Mesothelial cell of epicardium (in vitro differentiated cells): ENCODE measurements at regions not wholly inside any gene's neighbourhood (a gene's known extent, or its start where the extent isn't known, plus 50 kb on each side); places are given as distances from the start of the nearest gene placed in this dataset.

Experiments
- DNase-seq, 2 experiments: peaks; one replicate each; pipeline ENCODE4 v3.0.0; 2021; ENCODE audit warnings: low spot score in 2 of 2; ENCODE audit not compliant: unreplicated experiment in 2 of 2
- H3K27ac Mint-ChIP-seq: 2 replicates; pipeline ENCODE4 v1.8.0; 2021; ENCODE audit warnings: mixed read lengths
- H3K27me3 Mint-ChIP-seq: 2 replicates; pipeline ENCODE4 v1.8.0; 2021; ENCODE audit warnings: low read depth, mixed read lengths
- H3K36me3 Mint-ChIP-seq: 2 replicates; pipeline ENCODE4 v1.8.0; 2021; ENCODE audit warnings: mixed read lengths
- H3K4me1 Mint-ChIP-seq: 2 replicates; pipeline ENCODE4 v1.8.0; 2021; ENCODE audit warnings: mixed read lengths
- H3K4me3 Mint-ChIP-seq: 2 replicates; pipeline ENCODE4 v1.8.0; 2021; ENCODE audit warnings: mild to moderate bottlenecking, moderate library complexity, mixed read lengths
- H3K9me3 Mint-ChIP-seq: 2 replicates; pipeline ENCODE4 v1.8.0; 2021; ENCODE audit warnings: mixed read lengths
- TF ChIP-seq, protein P1 (sequence below): fragments of 200-600 bp; sonication (generic); IDR thresholded peaks from one replicate; pipeline ENCODE4 v1.5.0; 2021; ENCODE audit warnings: antibody characterized with exemption; ENCODE audit not compliant: unreplicated experiment

GRCh38 chr12:59186451-59186850, 266.1 kb upstream of the LRIG3 start:
- no peaks in the 10 kb centered on the region for H3K36me3 Mint-ChIP-seq
- TF ChIP-seq, protein P1, sequence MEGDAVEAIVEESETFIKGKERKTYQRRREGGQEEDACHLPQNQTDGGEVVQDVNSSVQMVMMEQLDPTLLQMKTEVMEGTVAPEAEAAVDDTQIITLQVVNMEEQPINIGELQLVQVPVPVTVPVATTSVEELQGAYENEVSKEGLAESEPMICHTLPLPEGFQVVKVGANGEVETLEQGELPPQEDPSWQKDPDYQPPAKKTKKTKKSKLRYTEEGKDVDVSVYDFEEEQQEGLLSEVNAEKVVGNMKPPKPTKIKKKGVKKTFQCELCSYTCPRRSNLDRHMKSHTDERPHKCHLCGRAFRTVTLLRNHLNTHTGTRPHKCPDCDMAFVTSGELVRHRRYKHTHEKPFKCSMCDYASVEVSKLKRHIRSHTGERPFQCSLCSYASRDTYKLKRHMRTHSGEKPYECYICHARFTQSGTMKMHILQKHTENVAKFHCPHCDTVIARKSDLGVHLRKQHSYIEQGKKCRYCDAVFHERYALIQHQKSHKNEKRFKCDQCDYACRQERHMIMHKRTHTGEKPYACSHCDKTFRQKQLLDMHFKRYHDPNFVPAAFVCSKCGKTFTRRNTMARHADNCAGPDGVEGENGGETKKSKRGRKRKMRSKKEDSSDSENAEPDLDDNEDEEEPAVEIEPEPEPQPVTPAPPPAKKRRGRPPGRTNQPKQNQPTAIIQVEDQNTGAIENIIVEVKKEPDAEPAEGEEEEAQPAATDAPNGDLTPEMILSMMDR, result no peak
- no peaks in the 10 kb centered on the region for H3K4me1 Mint-ChIP-seq
- H3K27me3 Mint-ChIP-seq, result peaks cover 4% of the 10 kb centered on the region
- H3K9me3 Mint-ChIP-seq, result no peaks in the 10 kb centered on the region
- no peak overlapping the region for H3K4me3 Mint-ChIP-seq
- no peak for DNase-seq
- no peak overlapping the region for H3K27ac Mint-ChIP-seq

DNA sequence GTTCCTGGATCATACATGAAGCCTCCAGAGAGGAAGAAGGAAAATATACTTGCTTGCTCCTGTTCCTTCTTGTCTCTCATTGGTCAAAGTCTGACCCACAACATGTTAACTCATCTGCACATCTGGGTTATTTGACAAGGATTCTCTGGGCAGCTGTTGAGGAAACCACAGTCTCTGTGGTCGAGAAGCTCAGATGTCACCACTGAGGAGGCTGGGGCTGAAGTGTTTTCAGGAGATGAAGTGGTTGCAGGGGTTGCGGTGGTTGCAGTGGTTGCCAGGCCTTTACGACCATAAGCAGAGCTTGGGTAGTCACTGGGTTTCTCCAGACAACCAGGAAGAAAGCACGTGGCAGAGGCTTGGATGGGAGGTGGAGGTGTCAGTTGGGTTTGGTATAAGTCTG, 265.0 kb upstream of the LRIG3 start:
- no peak overlapping the region for H3K4me3 Mint-ChIP-seq
- no peak overlapping the region for H3K27ac Mint-ChIP-seq
- no peaks in the 10 kb centered on the region for H3K9me3 Mint-ChIP-seq
- H3K4me1 Mint-ChIP-seq, result no peaks in the 10 kb centered on the region
- H3K27me3 Mint-ChIP-seq, result peaks cover 4% of the 10 kb centered on the region
- TF ChIP-seq, protein P1, result no peak
- no peaks in the 10 kb centered on the region for H3K36me3 Mint-ChIP-seq
- no peak for DNase-seq

- Mint-ChIP-seq H3K27ac (no peak overlapping the region), H3K27me3 (peaks cover 7% of the 10 kb centered on the region), H3K4me3 (no peak overlapping the region), H3K36me3 (no peaks in the 10 kb centered on the region), H3K4me1 (no peaks in the 10 kb centered on the region), H3K9me3 (no peaks in the 10 kb centered on the region)
- no peak for DNase-seq
- TF ChIP-seq, protein P1, result no peak
Measured at GRCh38 chr12:59182658-59183455, 262.6 kb upstream of the LRIG3 start.

- Mint-ChIP-seq H3K27ac (no peak overlapping the region), H3K36me3 (no peaks in the 10 kb centered on the region), H3K9me3 (peaks cover 3% of the 10 kb centered on the region), H3K27me3 (peaks cover 7% of the 10 kb centered on the region), H3K4me1 (no peaks in the 10 kb centered on the region), H3K4me3 (no peak overlapping the region)
- TF ChIP-seq, protein P1, result no peak
- DNase-seq, result no peak
Measured at GRCh38 chr12:59182191-59182590, 261.9 kb upstream of the LRIG3 start.

- no peak overlapping the region for H3K27ac Mint-ChIP-seq
- H3K27me3 Mint-ChIP-seq, result peaks cover 7% of the 10 kb centered on the region
- no peak for DNase-seq
- peaks cover 5% of the 10 kb centered on the region for H3K9me3 Mint-ChIP-seq
- no peaks in the 10 kb centered on the region for H3K4me1 Mint-ChIP-seq
- TF ChIP-seq, protein P1, result no peak
- no peaks in the 10 kb centered on the region for H3K36me3 Mint-ChIP-seq
- H3K4me3 Mint-ChIP-seq, result no peak overlapping the region
Measured at GRCh38 chr12:59181196-59181777, 261.0 kb upstream of the LRIG3 start.
